HepG2 (cell line): ENCODE measurements at regions not wholly inside any gene's neighbourhood (a gene's known extent, or its start where the extent isn't known, plus 50 kb on each side); places are given as distances from the start of the nearest gene placed in this dataset.

Experiments used
- ATAC-seq: fragments of 200-7000 bp; cut with Tn5 transposase; 3 replicates; pipeline ENCODE4 v1.9.1; 2020; ENCODE audit warnings: mild to moderate bottlenecking, moderate library complexity
- BruUV-seq: library from RNA; stranded (reverse); fragments of 400-500 nt; replicated peaks from 2 replicates; lab custom pipeline; 2021; lab: Mats Ljungman, UMichigan
- CTCF ChIA-PET: fragments of 300-600 bp; formaldehyde crosslinking; extraction: SDS; loops from one replicate; lab custom pipeline; 2021; ENCODE audit warnings: low total read pairs, inconsistent platforms, low intra/inter-chr PET ratio; lab: Yijun Ruan, JAX
- POLR2A ChIA-PET: fragments of 350-600 bp; sonication (Branson Sonifier 250); formaldehyde crosslinking; loops from one replicate; lab custom pipeline; 2020; ENCODE audit warnings: antibody characterized with exemption, inconsistent platforms; lab: Yijun Ruan, JAX
- DNase-seq: peaks from one replicate; pipeline ENCODE4 v3.0.0-alpha.2; 2015; ENCODE audit warnings: low spot score
- FAIRE-seq: peaks from 3 replicates; lab custom pipeline; 2011; peaks lifted over from hg19 to GRCh38; lab: Jason Lieb, UNC
- H2AFZ ChIP-seq: one replicate; pipeline ENCODE4 v1.6.1; 2011; ENCODE audit warnings: low read length, inconsistent platforms
- H3K27ac ChIP-seq: fragments of 300-600 bp; 3 replicates; pipeline ENCODE4 v1.8.0; 2011; ENCODE audit warnings: mixed run types, mild to moderate bottlenecking, mixed read lengths, low read length, inconsistent platforms; ENCODE audit not compliant: insufficient read depth; ENCODE audit errors: extremely low read length
- H3K27me3 ChIP-seq, 2 experiments: fragments of 200-600 bp in 1 of 2; 2 replicates in 1 of 2; 3 replicates in 1 of 2; pipeline versions ENCODE4 v1.6.0 to v1.8.0; 2011; ENCODE audit warnings: low read length in 2 of 2, mild to moderate bottlenecking in 2 of 2, moderate library complexity in 2 of 2, inconsistent platforms in 1 of 2; ENCODE audit not compliant: insufficient read depth in 2 of 2, control insufficient read depth in 1 of 2
- H3K36me3 ChIP-seq, 2 experiments: fragments of 200-600 bp in 1 of 2; replicated peaks in 1 of 2; 2 replicates in 1 of 2; 3 replicates in 1 of 2; pipeline versions ENCODE4 v1.5.1 to v1.8.0; 2011; ENCODE audit warnings: low read length in 2 of 2, inconsistent platforms in 1 of 2; ENCODE audit not compliant: insufficient read depth in 2 of 2, control insufficient read depth in 1 of 2
- H3K4me1 ChIP-seq: 2 replicates; pipeline ENCODE4 v1.5.1; 2012; ENCODE audit warnings: low read length, inconsistent platforms; ENCODE audit not compliant: insufficient read depth
- H3K4me2 ChIP-seq: 2 replicates; pipeline ENCODE4 v1.6.0; 2011; ENCODE audit warnings: low read depth, low read length, inconsistent platforms
- H3K4me3 ChIP-seq, 3 experiments: fragments of 200-600 bp in 1 of 3; sonication (generic), shearing (Covaris generic) in 1 of 3; replicated peaks in 1 of 3; 2 replicates each; pipeline ENCODE4 v1.5.1; 2011 to 2016; ENCODE audit warnings: low read length in 3 of 3, inconsistent platforms in 2 of 3, low read depth in 2 of 3, mild to moderate bottlenecking in 2 of 3, control low read depth in 1 of 3, mixed read lengths in 1 of 3; ENCODE audit not compliant: insufficient read depth in 1 of 3
- H3K79me2 ChIP-seq: one replicate; pipeline ENCODE4 v1.6.1; 2011; ENCODE audit warnings: low read length, inconsistent platforms; ENCODE audit not compliant: insufficient read depth
- H3K9ac ChIP-seq: 2 replicates; pipeline ENCODE4 v1.6.0; 2011; ENCODE audit warnings: mild to moderate bottlenecking, low read depth, low read length, inconsistent platforms; ENCODE audit not compliant: insufficient read depth
- H3K9me3 ChIP-seq: 2 replicates; pipeline ENCODE4 v1.5.1; 2012; ENCODE audit warnings: mild to moderate bottlenecking, low read length
- H4K20me1 ChIP-seq: 2 replicates; pipeline ENCODE4 v1.6.0; 2011; ENCODE audit warnings: inconsistent platforms, mild to moderate bottlenecking, low read length, moderate library complexity; ENCODE audit not compliant: insufficient read depth
- BORCS8-MEF2B ChIP-seq: sonication (generic); formaldehyde crosslinking; IDR thresholded peaks from 2 replicates; pipeline ENCODE4 v1.8.0; 2022; ENCODE audit warnings: mild to moderate bottlenecking, missing genetic modification reagents
- DR1 ChIP-seq: sonication (generic); formaldehyde crosslinking; IDR thresholded peaks from 2 replicates; pipeline ENCODE4 v1.8.0; 2021; ENCODE audit warnings: mild to moderate bottlenecking, missing genetic modification reagents, inconsistent platforms
- FOXC1 ChIP-seq: sonication (generic); formaldehyde crosslinking; IDR thresholded peaks from 2 replicates; pipeline ENCODE4 v1.8.0; 2022; ENCODE audit warnings: mild to moderate bottlenecking, missing genetic modification reagents, borderline replicate concordance
- MED1 ChIP-seq: sonication (generic); formaldehyde crosslinking; IDR thresholded peaks from 2 replicates; pipeline ENCODE4 v1.4.0; 2020; ENCODE audit warnings: missing genetic modification reagents
- NR3C1 ChIP-seq: sonication (generic); formaldehyde crosslinking; IDR thresholded peaks from 2 replicates; pipeline ENCODE4 v1.4.0; 2020; ENCODE audit warnings: missing genetic modification reagents
- POLR2AphosphoS2 ChIP-seq: IDR thresholded peaks from 2 replicates; pipeline ENCODE4 v1.6.1; 2011; ENCODE audit warnings: low read depth, low read length, improper control_type of control experiment
- REL ChIP-seq: sonication (generic); formaldehyde crosslinking; conservative IDR thresholded peaks from 2 replicates; pipeline ENCODE4 v1.8.0; 2022; ENCODE audit warnings: mild to moderate bottlenecking, missing genetic modification reagents, moderate library complexity
- STAG1 ChIP-seq: sonication (generic); formaldehyde crosslinking; IDR thresholded peaks from 2 replicates; pipeline ENCODE4 v1.4.0; 2020; ENCODE audit warnings: missing genetic modification reagents
- ZC3H13 ChIP-seq: sonication (generic); formaldehyde crosslinking; IDR thresholded peaks from 2 replicates; pipeline ENCODE4 v1.8.1; 2023; ENCODE audit warnings: mild to moderate bottlenecking, missing genetic modification reagents, moderate library complexity
- ZFP62 ChIP-seq: sonication (generic); formaldehyde crosslinking; IDR thresholded peaks from 2 replicates; pipeline ENCODE4 v1.4.0; 2020; ENCODE audit warnings: missing genetic modification reagents
- ZFYVE20 ChIP-seq: sonication (generic); formaldehyde crosslinking; IDR thresholded peaks from 2 replicates; pipeline ENCODE4 v1.8.0; 2023; ENCODE audit warnings: low read depth, mild to moderate bottlenecking, moderate library complexity, missing genetic modification reagents, borderline replicate concordance
- ZIK1 ChIP-seq: sonication (generic); formaldehyde crosslinking; IDR thresholded peaks from 2 replicates; pipeline ENCODE4 v1.5.0; 2020; ENCODE audit warnings: mild to moderate bottlenecking, low read depth, missing genetic modification reagents, borderline replicate concordance
- ZNF12 ChIP-seq: sonication (generic); formaldehyde crosslinking; IDR thresholded peaks from 2 replicates; pipeline ENCODE4 v1.5.0; 2020; ENCODE audit warnings: missing genetic modification reagents
- ZNF761 ChIP-seq: sonication (generic); formaldehyde crosslinking; conservative IDR thresholded peaks from 2 replicates; pipeline ENCODE4 v1.4.0; 2020; ENCODE audit warnings: mild to moderate bottlenecking, missing genetic modification reagents
- ZNF777 ChIP-seq: sonication (generic); formaldehyde crosslinking; IDR thresholded peaks from 2 replicates; pipeline ENCODE4 v1.4.0; 2020; ENCODE audit warnings: missing genetic modification reagents
- ZNF788 ChIP-seq: sonication (generic); formaldehyde crosslinking; IDR thresholded peaks from 2 replicates; pipeline ENCODE4 v1.5.0; 2020; ENCODE audit warnings: mild to moderate bottlenecking, missing genetic modification reagents, borderline replicate concordance
- ZNF83 ChIP-seq: sonication (generic); formaldehyde crosslinking; IDR thresholded peaks from 2 replicates; pipeline ENCODE4 v1.4.0; 2020; ENCODE audit warnings: missing genetic modification reagents, mild to moderate bottlenecking, borderline replicate concordance
- WGBS: methylation state at CpG from one replicate; pipeline ENCODE4 v1.1.6; 2017; ENCODE audit warnings: low lambda C conversion rate; 5-methylcytosine and 5-hydroxymethylcytosine counted together
- in situ Hi-C: cut with HindIII; loops from 2 replicates; pipeline ENCODE4 v1.10.0; 2017; ENCODE audit warnings: low pct_unique_long_range_greater_than_20kb; ENCODE audit not compliant: extremely low pct_ligation_motif_present
- intact Hi-C: fragments of 100-400 bp; cut with micrococcal nuclease; formaldehyde crosslinking; loops from one replicate; pipeline ENCODE4 v1.10.0; 2022; ENCODE audit not compliant: unreplicated experiment

- ChIA-PET CTCF (no interaction called here), POLR2A (no interaction called here)
These were observed 359.4 kb downstream of the RPS24 start for GRCh38 chr10:78393094-78393493.

GRCh38 chr10:78394047-78394446 lies 360.4 kb downstream of the RPS24 start:
- Histone ChIP-seq H2AFZ (no peak overlapping the region), H3K27me3 (peaks cover 2 to 29% of the 10 kb centered on the region in 2 experiments; a peak in 3 of 5 replicates), H3K4me2 (no peak overlapping the region), H4K20me1 (no peaks in the 10 kb centered on the region), H3K79me2 (no peaks in the 10 kb centered on the region), H3K9ac (no peak overlapping the region), H3K36me3 (no peaks in the 10 kb centered on the region), H3K27ac (no peak overlapping the region), H3K4me3 (no peak overlapping the region), H3K9me3 (no peaks in the 10 kb centered on the region), H3K4me1 (no peaks in the 10 kb centered on the region)
- ChIA-PET POLR2A (no interaction called here), CTCF (no interaction called here)
- TF ChIP-seq STAG1 (CRISPR knock-in tag) = no peak
- no peak for TF ChIP-seq FOXC1 (CRISPR knock-in tag)
- no peak for TF ChIP-seq POLR2AphosphoS2
- no peak for TF ChIP-seq ZNF83 (CRISPR knock-in tag)
- no peak for TF ChIP-seq ZC3H13 (CRISPR knock-in tag)
- TF ChIP-seq ZNF12 (CRISPR knock-in tag) = no peak
- no peak for TF ChIP-seq NR3C1 (CRISPR knock-in tag)
- TF ChIP-seq REL (CRISPR knock-in tag) = no peak
- TF ChIP-seq ZNF777 (CRISPR knock-in tag) = no peak
- no peak for TF ChIP-seq ZFYVE20 (CRISPR knock-in tag)
- TF ChIP-seq DR1 (CRISPR knock-in tag) = no peak
- no peak for TF ChIP-seq ZNF788 (CRISPR knock-in tag)
- no TSS peak for BruUV-seq
- in situ Hi-C loops = no loop called here
- WGBS = 36% methylated on average over 2 of the region's 4 CpGs
- no peak for DNase-seq
- intact Hi-C loops = no loop called here
- ATAC-seq = no peak
- no peak for FAIRE-seq

More at GRCh38 chr10:78393094-78393493, 359.4 kb downstream of the RPS24 start:
- BruUV-seq = no TSS peak
- FAIRE-seq = no peak
- no peak overlapping the region for H3K4me3 ChIP-seq
- H3K79me2 ChIP-seq = no peaks in the 10 kb centered on the region
- TF ChIP-seq ZIK1 (CRISPR knock-in tag) (no peak), ZFP62 (CRISPR knock-in tag) (no peak), MED1 (CRISPR knock-in tag) (no peak), ZNF761 (CRISPR knock-in tag) (no peak), BORCS8-MEF2B (CRISPR knock-in tag) (no peak)
- TF ChIP-seq, all 625 proteins: peak for 0
- Histone ChIP-seq H3K27me3 (peaks cover 2 to 32% of the 10 kb centered on the region in 2 experiments; a peak in 4 of 5 replicates), H3K9me3 (no peaks in the 10 kb centered on the region), H3K4me2 (no peak overlapping the region), H3K9ac (no peak overlapping the region), H4K20me1 (no peaks in the 10 kb centered on the region), H3K27ac (no peak overlapping the region), H3K36me3 (no peaks in the 10 kb centered on the region), H2AFZ (no peak overlapping the region), H3K4me1 (no peaks in the 10 kb centered on the region)
- intact Hi-C loops (no loop called here), in situ Hi-C loops (no loop called here)
- DNase-seq (no peak), ATAC-seq (no peak)
